ENCODE measurements at regions not wholly inside any gene's neighbourhood (a gene's known extent, or its start where the extent isn't known, plus 50 kb on each side); places are given as distances from the start of the nearest gene placed in this dataset.

GRCh38 chr18:47480166-47480565 is 228.7 kb upstream of the SKOR2 start:
- H3K9me3 Mint-ChIP-seq = no peaks in the 10 kb centered on the region
- H3K4me2 ChIP-seq = no peak overlapping the region
- no peak overlapping the region for H3K4me3 ChIP-seq
- H3K27me3 ChIP-seq (ENCODE audit: insufficient read depth) = no peaks in the 10 kb centered on the region
- no peaks in the 10 kb centered on the region for H3K27me3 Mint-ChIP-seq (ENCODE audit: insufficient read depth, low read depth, poor library complexity)
- H4K20me1 ChIP-seq (replicated peaks; ENCODE audit: insufficient read depth) = no peaks in the 10 kb centered on the region
- no peak overlapping the region for H3K4me3 Mint-ChIP-seq
- no peak for DNase-seq (ENCODE audit: low spot score)
- H3K27ac Mint-ChIP-seq = no peak overlapping the region
- peaks cover 1% of the 10 kb centered on the region; the same call in 1 of the 3 replicates for H3K4me1 Mint-ChIP-seq
- H3K36me3 ChIP-seq (ENCODE audit: insufficient read depth) = no peaks in the 10 kb centered on the region
- no peak for ATAC-seq
- H3K9me2 ChIP-seq (ENCODE audit: insufficient read depth) = no peaks in the 10 kb centered on the region
- H3K4me1 ChIP-seq (ENCODE audit: insufficient read depth) = no peaks in the 10 kb centered on the region
- H3K27ac ChIP-seq (ENCODE audit: low read depth) = no peak overlapping the region
- H3K79me2 ChIP-seq (replicated peaks; ENCODE audit: insufficient read depth) = no peaks in the 10 kb centered on the region
- H3F3A ChIP-seq (replicated peaks; ENCODE audit: low read depth) = no peaks in the 10 kb centered on the region
- H3K36me3 Mint-ChIP-seq (ENCODE audit: low read depth) = no peaks in the 10 kb centered on the region
- TF ChIP-seq, protein P1, sequence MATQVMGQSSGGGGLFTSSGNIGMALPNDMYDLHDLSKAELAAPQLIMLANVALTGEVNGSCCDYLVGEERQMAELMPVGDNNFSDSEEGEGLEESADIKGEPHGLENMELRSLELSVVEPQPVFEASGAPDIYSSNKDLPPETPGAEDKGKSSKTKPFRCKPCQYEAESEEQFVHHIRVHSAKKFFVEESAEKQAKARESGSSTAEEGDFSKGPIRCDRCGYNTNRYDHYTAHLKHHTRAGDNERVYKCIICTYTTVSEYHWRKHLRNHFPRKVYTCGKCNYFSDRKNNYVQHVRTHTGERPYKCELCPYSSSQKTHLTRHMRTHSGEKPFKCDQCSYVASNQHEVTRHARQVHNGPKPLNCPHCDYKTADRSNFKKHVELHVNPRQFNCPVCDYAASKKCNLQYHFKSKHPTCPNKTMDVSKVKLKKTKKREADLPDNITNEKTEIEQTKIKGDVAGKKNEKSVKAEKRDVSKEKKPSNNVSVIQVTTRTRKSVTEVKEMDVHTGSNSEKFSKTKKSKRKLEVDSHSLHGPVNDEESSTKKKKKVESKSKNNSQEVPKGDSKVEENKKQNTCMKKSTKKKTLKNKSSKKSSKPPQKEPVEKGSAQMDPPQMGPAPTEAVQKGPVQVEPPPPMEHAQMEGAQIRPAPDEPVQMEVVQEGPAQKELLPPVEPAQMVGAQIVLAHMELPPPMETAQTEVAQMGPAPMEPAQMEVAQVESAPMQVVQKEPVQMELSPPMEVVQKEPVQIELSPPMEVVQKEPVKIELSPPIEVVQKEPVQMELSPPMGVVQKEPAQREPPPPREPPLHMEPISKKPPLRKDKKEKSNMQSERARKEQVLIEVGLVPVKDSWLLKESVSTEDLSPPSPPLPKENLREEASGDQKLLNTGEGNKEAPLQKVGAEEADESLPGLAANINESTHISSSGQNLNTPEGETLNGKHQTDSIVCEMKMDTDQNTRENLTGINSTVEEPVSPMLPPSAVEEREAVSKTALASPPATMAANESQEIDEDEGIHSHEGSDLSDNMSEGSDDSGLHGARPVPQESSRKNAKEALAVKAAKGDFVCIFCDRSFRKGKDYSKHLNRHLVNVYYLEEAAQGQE (IDR thresholded peaks at IDR 0.05; ENCODE audit: unreplicated experiment) = no peak
- TF ChIP-seq JUNB (IDR thresholded peaks at IDR 0.05; ENCODE audit: unreplicated experiment) (no peak), NANOG (IDR thresholded peaks at IDR 0.05; ENCODE audit: borderline replicate concordance) (no peak), ZNF114 (CRISPR knock-in tag; IDR thresholded peaks at IDR 0.05) (no peak), STAT1 (IDR thresholded peaks at IDR 0.05; ENCODE audit: unreplicated experiment) (no peak), ZNF462 (CRISPR knock-in tag; IDR thresholded peaks at IDR 0.05) (no peak), ETS1 (IDR thresholded peaks at IDR 0.05) (no peak), ZNF331 (CRISPR knock-in tag; IDR thresholded peaks at IDR 0.05; ENCODE audit: low read depth) (no peak), CTCF (conservative IDR thresholded peaks at IDR 0.05; ENCODE audit: low read depth in 2 of 2) (no peak)
- no peak overlapping the region for H2AFZ ChIP-seq
